GM18870 (cell line): ENCODE measurements at regions not wholly inside any gene's neighbourhood (a gene's known extent, or its start where the extent isn't known, plus 50 kb on each side); places are given as distances from the start of the nearest gene placed in this dataset.

Source experiments
- ATAC-seq: cut with Tn5 transposase; IDR thresholded peaks from one replicate; pipeline ENCODE4 v1.9.1; 2021; ENCODE audit warnings: moderate library complexity; ENCODE audit not compliant: unreplicated experiment

DNA sequence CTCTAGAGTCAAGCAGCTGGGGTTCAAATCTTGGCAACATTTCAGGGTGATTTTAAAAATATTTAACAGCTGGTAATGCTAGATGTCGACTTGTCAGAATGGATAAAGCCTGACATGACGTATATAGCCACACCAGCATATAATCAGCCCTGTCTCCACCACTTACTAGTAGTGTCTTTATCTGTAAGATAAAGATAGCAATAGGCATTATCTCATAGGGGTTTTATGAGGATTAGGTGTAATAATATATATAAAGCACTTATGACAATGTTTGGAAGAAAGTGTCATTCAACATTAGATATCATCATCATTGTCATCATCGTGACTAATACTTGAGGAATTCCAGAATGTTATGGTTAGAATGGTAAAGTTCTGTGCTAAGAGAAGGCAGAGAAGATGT is 369.0 kb upstream of the CWC22 start:
- ATAC-seq, result no peak

DNA sequence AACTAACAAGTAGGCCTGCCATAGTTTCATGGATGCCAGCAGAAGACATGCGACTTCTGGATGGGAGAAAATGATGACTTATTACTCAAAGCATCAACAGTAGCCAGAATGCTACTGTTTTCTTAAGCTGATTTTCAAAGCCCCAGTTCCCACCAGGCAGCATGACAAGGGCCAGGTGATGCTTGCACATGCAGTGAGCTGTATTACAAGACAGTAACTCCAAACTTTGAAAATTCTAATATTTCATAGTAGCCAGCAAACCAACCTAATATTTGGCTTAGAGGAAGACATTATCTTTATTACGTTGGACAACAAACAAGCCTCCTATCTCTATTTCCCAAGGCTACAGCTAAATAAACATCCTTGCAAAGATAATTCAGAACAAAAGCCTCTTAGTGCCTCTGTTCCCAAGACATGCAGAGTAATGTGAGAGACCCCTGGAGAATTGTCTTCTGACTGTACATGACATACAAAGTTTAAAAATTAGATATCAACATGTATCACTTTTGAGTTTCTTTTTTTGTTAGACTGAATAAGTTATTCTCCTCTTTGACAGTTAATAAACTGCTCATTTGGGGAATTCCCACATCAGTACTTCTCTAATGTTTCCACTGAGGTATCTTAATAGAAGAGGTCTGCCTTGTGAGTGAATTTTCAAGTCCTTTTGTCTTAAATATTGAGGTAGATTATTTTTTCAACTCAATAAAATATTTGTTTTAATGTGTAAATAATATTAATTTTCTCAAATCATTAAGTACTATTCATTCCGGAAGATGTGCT is 367.6 kb upstream of the CWC22 start:
- no peak for ATAC-seq

DNA sequence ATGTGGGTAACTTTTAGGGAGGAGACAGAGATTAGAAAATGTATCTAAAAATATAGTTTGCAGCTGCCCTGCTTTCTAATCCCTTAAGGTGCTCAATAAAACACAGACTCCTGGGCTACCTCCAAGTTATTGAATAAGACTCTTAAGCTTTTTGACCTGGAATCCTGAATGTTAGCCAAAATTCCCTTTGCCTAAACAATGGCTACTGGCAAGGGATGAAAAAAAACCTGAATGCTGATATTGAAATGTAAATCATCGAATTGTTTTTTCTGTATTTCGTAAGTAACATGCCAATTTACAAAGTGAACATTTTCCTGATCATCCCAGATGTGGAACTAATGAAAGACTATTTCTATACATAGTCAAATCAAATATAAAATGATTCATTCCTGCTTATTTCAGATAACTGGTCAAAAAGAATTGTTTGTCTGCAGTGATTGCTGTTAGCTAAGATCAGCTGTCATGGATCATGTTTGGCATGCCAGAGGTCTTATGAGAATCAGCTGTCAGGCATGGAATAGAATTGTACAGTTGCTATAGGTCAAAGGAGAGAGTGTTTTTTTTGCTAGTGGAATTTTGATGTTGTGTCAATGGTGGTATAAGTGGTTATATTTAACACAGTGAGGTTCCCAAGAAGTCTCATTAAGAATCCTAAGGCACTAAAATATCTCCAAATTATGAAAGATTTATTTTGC is 363.6 kb upstream of the CWC22 start:
- ATAC-seq, result no peak

DNA sequence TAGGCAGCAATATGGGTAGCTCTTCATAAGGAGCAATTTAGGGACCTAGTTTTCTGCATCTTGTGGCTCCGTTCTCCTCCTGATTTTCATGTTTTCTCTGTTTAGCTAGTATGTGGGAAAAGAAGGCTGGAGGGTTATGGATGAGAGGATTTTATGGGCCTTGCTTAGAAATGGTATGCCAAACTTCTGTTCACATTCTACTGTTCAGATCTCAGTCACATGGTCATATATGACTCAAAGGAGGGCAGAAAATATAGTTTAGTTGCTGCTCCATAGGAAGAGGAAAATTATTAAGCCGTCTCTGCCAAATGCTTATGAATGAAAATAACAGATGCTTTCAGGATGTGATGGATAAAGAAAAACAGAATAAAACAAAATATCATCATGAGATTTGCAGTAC is 361.8 kb upstream of the CWC22 start:
- ATAC-seq, result no peak

GRCh38 chr2:180367815-180368214 is 360.7 kb upstream of the CWC22 start:
- ATAC-seq, result no peak

DNA sequence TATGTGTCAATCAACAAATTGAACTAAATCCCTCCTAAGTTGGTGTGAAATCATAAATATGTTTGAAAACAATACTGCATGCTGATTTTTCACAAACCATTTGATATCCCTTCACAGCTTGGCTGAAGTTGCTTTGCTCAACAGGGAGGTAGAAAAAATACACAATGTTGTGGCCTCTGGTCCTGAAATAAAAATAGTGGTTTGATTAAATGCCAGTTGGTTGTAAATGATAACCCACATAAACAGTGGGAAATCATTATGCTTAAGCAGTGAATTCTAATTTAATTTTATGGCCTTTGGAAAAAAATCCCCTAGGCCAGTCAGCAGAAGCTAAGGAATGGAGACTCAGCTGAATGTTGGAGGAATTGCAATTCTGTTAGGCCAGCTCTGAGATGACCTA is 359.4 kb upstream of the CWC22 start:
- no peak for ATAC-seq

DNA sequence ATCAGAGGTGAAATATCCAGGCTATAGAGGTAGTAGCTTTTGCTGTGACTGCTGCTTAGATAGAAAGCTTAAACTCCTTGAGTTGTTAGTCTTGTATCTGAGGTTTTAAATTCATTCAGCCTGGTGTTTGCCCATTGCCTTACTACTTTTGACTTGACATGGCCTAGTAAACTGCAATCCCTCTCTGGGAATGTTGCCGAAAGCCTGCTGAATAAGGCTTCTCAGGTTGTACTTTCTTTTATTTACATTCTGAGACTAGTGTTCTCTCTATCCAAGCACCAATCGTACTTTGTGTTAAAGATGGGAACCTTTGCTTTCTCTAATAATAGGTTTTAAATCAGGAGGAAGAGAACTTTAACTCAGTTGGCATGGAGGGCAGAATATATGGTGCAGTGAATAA is 357.6 kb upstream of the CWC22 start:
- ATAC-seq, result no peak

DNA sequence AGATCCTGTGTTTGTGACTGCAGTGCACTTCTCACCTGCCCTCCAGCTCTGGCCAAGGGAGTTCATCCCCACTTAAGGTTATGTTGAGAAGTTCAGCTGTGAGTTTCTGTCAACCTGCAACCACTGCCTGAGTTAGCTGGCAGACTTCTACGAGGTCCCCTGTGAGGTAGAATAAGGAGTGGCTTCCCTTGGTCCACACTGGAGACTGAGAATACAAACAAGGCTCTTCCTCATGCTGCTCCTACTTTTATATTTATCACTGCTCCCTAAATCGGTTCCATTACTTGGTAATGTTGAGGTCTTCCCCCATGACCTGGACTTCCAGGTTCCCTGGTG is 353.2 kb upstream of the CWC22 start:
- no peak for ATAC-seq

DNA sequence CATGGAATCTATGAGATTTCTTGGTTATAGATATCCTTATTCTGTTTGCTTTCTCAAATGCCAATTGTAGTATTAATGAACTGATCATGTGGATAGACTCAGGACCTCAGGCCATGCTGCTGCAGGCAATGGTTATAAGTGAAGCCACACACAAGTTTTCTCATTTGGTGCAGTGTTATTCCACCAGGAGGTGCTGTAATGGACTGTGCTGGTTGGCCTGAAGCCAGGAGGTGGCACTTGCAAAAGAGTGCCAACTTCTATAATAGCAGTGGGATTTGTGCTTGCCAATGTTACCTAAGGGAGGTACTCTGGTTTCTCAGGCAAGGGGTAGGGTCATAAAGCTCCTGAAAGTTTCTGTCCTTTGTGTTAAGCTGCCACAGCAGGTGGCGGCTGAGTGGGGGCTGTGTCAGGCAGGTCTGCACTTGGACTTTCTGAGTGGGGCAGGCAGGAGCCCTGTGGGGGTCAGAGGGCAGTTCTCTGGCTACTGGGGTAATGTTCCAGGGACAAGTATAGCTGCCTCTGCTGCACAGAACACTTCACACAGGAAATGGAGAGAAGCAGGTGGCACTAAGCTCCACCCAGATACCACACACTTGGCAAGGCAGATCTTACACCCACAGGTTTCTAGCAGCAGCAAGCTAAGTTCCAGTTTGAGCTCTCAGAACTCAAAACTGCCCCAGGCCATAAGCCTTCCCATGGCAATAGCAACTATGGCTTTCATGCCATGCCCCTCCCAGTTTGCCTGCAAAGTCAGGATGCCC is 352.6 kb upstream of the CWC22 start:
- peak; percentile 99 for ATAC-seq

- ATAC-seq, result no peak
These were observed 351.4 kb upstream of the CWC22 start for GRCh38 chr2:180358458-180358857.

- no peak for ATAC-seq
These were observed 349.6 kb upstream of the CWC22 start for GRCh38 chr2:180356676-180357075.

DNA sequence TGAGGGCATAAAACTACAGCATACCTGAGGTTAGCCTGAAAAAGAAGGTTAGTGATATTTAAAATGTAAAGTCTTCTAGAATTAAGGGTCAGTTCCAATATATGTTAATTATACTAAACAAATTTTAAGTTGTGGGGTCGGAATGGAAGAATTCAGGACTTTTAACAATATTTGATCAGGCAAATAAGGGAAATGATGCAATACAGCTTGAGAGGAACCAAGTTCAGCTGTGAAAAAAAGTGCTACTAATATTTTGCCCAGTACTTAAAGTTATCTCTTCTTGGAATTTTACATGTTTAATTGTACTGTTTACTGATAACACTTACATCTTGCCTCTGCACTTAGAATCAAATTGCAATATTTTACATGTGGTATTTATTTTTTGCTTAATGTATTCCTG is 345.5 kb upstream of the CWC22 start:
- no peak for ATAC-seq

GRCh38 chr2:180349809-180350208 is 342.7 kb upstream of the CWC22 start:
- no peak for ATAC-seq

- ATAC-seq, result no peak
These were observed 336.6 kb upstream of the CWC22 start for GRCh38 chr2:180343528-180344345.

GRCh38 chr2:180337136-180337535 is 330.0 kb upstream of the CWC22 start:
- no peak for ATAC-seq

- ATAC-seq, result no peak
These were observed 329.5 kb upstream of the CWC22 start for GRCh38 chr2:180336550-180336949.

DNA sequence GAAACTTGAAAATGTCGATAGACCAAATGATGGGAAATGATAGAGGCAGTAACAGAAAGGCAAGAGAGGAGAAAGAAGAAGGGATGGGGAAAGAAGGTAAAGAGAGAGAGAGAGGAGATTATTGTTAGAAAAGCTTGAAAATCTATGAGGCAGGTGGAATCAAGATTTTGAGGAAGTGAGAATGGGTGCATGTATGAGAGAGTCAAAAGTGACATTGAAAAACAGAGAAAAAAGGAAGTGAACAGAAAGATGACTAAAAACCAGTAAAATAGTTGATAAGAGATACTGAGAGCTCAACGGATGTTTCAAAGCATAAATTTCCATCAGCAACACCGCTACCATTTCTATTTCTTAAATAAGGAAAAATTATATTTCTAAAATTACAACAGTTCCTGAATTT is 327.4 kb upstream of the CWC22 start:
- ATAC-seq, result peak; percentile 100

DNA sequence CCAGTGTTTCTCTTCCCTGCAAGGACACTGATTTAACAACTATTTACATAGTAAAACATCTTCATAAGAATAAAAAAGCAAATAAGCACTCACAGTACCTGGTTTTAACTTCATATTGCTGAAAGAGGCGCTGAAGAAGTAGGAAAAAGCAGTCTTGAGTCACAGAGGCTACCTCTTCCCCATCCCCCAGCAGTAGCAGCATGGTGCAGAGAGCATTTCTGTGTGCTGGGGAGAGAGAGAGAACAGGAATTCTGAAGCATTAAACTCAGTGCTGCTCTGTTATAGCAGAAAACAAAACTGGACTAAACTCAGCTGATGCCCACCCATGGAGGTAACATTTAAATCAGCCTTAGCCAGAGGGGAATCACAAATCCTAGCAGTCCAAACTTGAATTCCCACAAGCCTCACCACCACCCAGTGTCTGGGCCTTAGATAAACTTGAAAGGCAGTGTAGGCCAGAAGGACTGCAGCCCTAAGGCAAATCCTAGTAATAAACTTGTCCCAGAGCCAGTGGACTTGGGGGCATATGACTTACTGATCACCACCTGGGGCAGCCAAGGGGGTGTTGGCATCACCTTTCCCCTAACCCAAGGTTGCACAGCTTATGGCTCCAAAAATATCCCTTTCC is 321.8 kb upstream of the CWC22 start:
- ATAC-seq, result no peak

DNA sequence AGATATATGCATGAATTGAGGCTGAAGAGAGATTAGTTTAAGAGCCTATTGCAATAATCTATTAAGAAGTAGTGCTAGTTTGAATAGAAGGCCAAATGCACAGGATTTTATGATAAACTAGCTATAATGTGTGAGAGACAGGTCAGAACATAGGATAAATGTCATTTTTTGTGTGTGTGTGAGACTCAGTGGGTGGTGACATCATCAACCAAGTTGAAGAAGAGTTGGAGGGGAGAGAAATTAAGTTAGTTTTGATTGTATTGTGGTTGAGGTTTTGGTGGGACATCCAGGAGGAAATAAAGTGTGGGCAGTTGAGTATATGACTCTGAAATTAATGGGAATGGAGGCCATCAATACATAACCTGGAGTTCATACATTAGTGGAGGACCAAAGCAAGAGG is 320.1 kb upstream of the CWC22 start:
- no peak for ATAC-seq

DNA sequence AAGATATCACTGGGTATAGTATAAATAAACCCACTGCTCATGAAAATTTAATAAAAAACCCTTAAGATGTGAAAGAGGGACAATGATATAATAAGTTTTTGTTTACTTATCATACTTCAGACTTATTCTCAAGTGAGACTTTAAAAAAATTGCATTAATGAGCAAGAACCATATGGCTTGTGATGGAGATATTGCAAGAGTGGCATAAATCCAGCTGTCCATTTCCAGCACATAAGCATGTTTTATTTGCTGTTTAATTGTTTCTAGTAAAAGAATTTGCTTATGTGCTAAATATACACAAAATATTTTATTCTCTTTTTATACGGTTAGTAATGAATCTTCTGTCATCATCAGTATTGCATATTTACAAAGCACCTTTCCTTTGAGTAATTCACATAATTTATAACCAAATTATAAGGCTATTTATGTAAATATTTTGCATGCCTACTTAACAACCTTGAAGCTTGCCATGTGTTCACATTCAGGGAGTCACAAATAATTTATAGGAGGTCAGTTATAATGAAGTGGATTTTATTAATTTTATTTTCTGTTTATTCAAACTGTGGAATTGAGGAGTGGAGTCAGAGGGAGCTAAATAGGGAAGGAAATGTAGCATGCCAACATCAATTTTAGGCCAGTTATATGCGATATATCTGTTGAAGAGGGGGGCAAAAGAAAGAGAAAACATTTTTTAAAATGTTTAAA is 318.5 kb upstream of the CWC22 start:
- no peak for ATAC-seq
